Caco-2 (cell line): ENCODE measurements at regions not wholly inside any gene's neighbourhood (a gene's known extent, or its start where the extent isn't known, plus 50 kb on each side); places are given as distances from the start of the nearest gene placed in this dataset.

ENCODE experiments used
- BruUV-seq: library from RNA; stranded (reverse); fragments of 400-500 nt; replicated peaks from 2 replicates; lab custom pipeline; 2021; lab: Mats Ljungman, UMichigan
- CTCF ChIA-PET: fragments of 300-600 bp; sonication (Branson Sonifier 250); formaldehyde crosslinking; loops from one replicate; lab custom pipeline; 2022; ENCODE audit warnings: antibody characterized with exemption; lab: Charles Lee
- POLR2A ChIA-PET: fragments of 300-600 bp; sonication (Branson Sonifier 250); formaldehyde crosslinking; loops from one replicate; lab custom pipeline; 2022; ENCODE audit warnings: antibody characterized with exemption; lab: Charles Lee
- DNase-seq, 2 experiments: peaks; one replicate each; pipeline versions ENCODE4 v3.0.0 to v3.0.0-alpha.2; 2020 to 2022
- H3K27me3 ChIP-seq: replicated peaks from 2 replicates; pipeline ENCODE4 v1.6.0; 2011; ENCODE audit warnings: low read length; ENCODE audit not compliant: control insufficient read depth, insufficient read depth
- H3K36me3 ChIP-seq: 2 replicates; pipeline ENCODE4 v1.5.1; 2011; ENCODE audit warnings: low read length; ENCODE audit not compliant: control insufficient read depth, insufficient read depth
- H3K4me1 ChIP-seq: fragments of 250-450 bp; sonication (Bioruptor Pico); 2 replicates; pipeline ENCODE4 v1.5.1; 2020; ENCODE audit warnings: mild to moderate bottlenecking
- H3K4me3 ChIP-seq: 2 replicates; pipeline ENCODE4 v1.5.1; 2011; ENCODE audit warnings: low read depth, mild to moderate bottlenecking, control low read depth, low read length
- H3K9me3 ChIP-seq: fragments of 250-450 bp; sonication (Bioruptor Pico); 2 replicates; pipeline ENCODE4 v1.5.1; 2020; ENCODE audit warnings: mild to moderate bottlenecking, moderate library complexity
- H3K27ac Mint-ChIP-seq: one replicate; pipeline ENCODE4 v1.8.0; 2022; ENCODE audit warnings: mixed read lengths; ENCODE audit not compliant: unreplicated experiment
- H3K27me3 Mint-ChIP-seq: one replicate; pipeline ENCODE4 v1.8.0; 2022; ENCODE audit warnings: mixed read lengths; ENCODE audit not compliant: insufficient read depth, unreplicated experiment
- H3K36me3 Mint-ChIP-seq: one replicate; pipeline ENCODE4 v1.8.0; 2022; ENCODE audit warnings: mild to moderate bottlenecking, mixed read lengths; ENCODE audit not compliant: insufficient read depth, unreplicated experiment
- H3K4me1 Mint-ChIP-seq: one replicate; pipeline ENCODE4 v1.8.0; 2022; ENCODE audit warnings: low read depth, mixed read lengths; ENCODE audit not compliant: unreplicated experiment
- H3K4me3 Mint-ChIP-seq: one replicate; pipeline ENCODE4 v1.8.0; 2022; ENCODE audit warnings: mild to moderate bottlenecking, moderate library complexity, mixed read lengths; ENCODE audit not compliant: unreplicated experiment
- H3K9me3 Mint-ChIP-seq: one replicate; pipeline ENCODE4 v1.8.0; 2022; ENCODE audit warnings: mixed read lengths; ENCODE audit not compliant: unreplicated experiment
- CTCF ChIP-seq, 2 experiments: fragments of 200-600 bp in 1 of 2; IDR thresholded peaks; 1 replicate in 1 of 2; 2 replicates in 1 of 2; pipeline versions ENCODE4 v1.5.1 to v1.8.0; 2011 to 2022; ENCODE audit warnings: antibody characterized with exemption in 1 of 2, control low read depth in 1 of 2, inconsistent platforms in 1 of 2, low read depth in 1 of 2, low read length in 1 of 2, mild to moderate bottlenecking in 1 of 2, moderate library complexity in 1 of 2; ENCODE audit not compliant: insufficient read depth in 1 of 2, severe bottlenecking in 1 of 2, unreplicated experiment in 1 of 2
- intact Hi-C: fragments of 100-400 bp; cut with micrococcal nuclease; formaldehyde crosslinking; loops from one replicate; pipeline ENCODE4 v1.10.0; 2022; ENCODE audit not compliant: unreplicated experiment

GRCh38 chr13:70380809-70381208, 272.6 kb upstream of the KLHL1 start:
- intact Hi-C loops: no loop called here
- Histone ChIP-seq H3K36me3 (0 out of 2 replicates have a peak, but pooled peaks cover 2% of the 10 kb centered on the region), H3K27me3 (no peaks in the 10 kb centered on the region), H3K4me3 (no peak overlapping the region), H3K9me3 (no peaks in the 10 kb centered on the region), H3K4me1 (peaks cover 18% of the 10 kb centered on the region; the same call in 1 of the 2 replicates)
- BruUV-seq: no TSS peak
- Mint-ChIP-seq H3K27ac (no peak overlapping the region), H3K36me3 (no peaks in the 10 kb centered on the region), H3K9me3 (no peaks in the 10 kb centered on the region), H3K4me1 (peaks cover 1% of the 10 kb centered on the region), H3K27me3 (no peaks in the 10 kb centered on the region), H3K4me3 (no peak overlapping the region)
- no peak for TF ChIP-seq CTCF (IDR thresholded peaks at IDR 0.05; ENCODE audit: insufficient read depth in 1 of 2, low read depth in 1 of 2, low read length in 1 of 2, severe bottlenecking in 1 of 2, unreplicated experiment in 1 of 2)
- ChIA-PET CTCF (no interaction called here), POLR2A (no interaction called here)
- DNase-seq: no peak

GRCh38 chr13:70375718-70376117, 267.5 kb upstream of the KLHL1 start:
- Mint-ChIP-seq H3K9me3 (no peaks in the 10 kb centered on the region), H3K4me1 (peaks cover 6% of the 10 kb centered on the region), H3K36me3 (no peaks in the 10 kb centered on the region), H3K27me3 (no peaks in the 10 kb centered on the region), H3K27ac (no peak overlapping the region), H3K4me3 (no peak overlapping the region)
- no peak overlapping the region for H3K4me3 ChIP-seq
- intact Hi-C loops: no loop called here
- H3K36me3 ChIP-seq: no peaks in the 10 kb centered on the region
- peaks cover 4% of the 10 kb centered on the region; the same call in 1 of the 2 replicates for H3K4me1 ChIP-seq
- TF ChIP-seq CTCF (IDR thresholded peaks at IDR 0.05; ENCODE audit: insufficient read depth in 1 of 2, low read depth in 1 of 2, low read length in 1 of 2, severe bottlenecking in 1 of 2, unreplicated experiment in 1 of 2): no peak
- DNase-seq: no peak
- ChIA-PET POLR2A (no interaction called here), CTCF (no interaction called here)
- no TSS peak for BruUV-seq
- H3K27me3 ChIP-seq: no peaks in the 10 kb centered on the region
- no peaks in the 10 kb centered on the region for H3K9me3 ChIP-seq

- Histone ChIP-seq H3K4me1 (no peaks in the 10 kb centered on the region), H3K36me3 (no peaks in the 10 kb centered on the region), H3K27me3 (no peaks in the 10 kb centered on the region), H3K9me3 (no peaks in the 10 kb centered on the region), H3K4me3 (no peak overlapping the region)
- Mint-ChIP-seq H3K27ac (no peak overlapping the region), H3K4me3 (no peak overlapping the region), H3K27me3 (no peaks in the 10 kb centered on the region), H3K36me3 (no peaks in the 10 kb centered on the region), H3K4me1 (peaks cover 6% of the 10 kb centered on the region), H3K9me3 (no peaks in the 10 kb centered on the region)
- no peak for DNase-seq
- ChIA-PET CTCF (no interaction called here), POLR2A (no interaction called here)
- intact Hi-C loops: no loop called here
- no peak for TF ChIP-seq CTCF (IDR thresholded peaks at IDR 0.05; ENCODE audit: insufficient read depth in 1 of 2, low read depth in 1 of 2, low read length in 1 of 2, severe bottlenecking in 1 of 2, unreplicated experiment in 1 of 2)
- BruUV-seq: no TSS peak
Observed at GRCh38 chr13:70370924-70371323, 262.7 kb upstream of the KLHL1 start.
